Endothelial cell of umbilical vein (primary cell): ENCODE measurements at regions not wholly inside any gene's neighbourhood (a gene's known extent, or its start where the extent isn't known, plus 50 kb on each side); places are given as distances from the start of the nearest gene placed in this dataset.

ENCODE experiments used
- BruUV-seq: library from RNA; stranded (reverse); fragments of 400-500 nt; replicated peaks from 2 replicates; lab custom pipeline; 2021; lab: Mats Ljungman, UMichigan
- CTCF ChIA-PET: fragments of 300-600, 350-600 bp; sonication (Branson Sonifier 250); formaldehyde crosslinking; loops from one replicate; lab custom pipeline; 2021; ENCODE audit warnings: antibody characterized with exemption, inconsistent platforms; lab: Charles Lee
- POLR2A ChIA-PET: fragments of 300-600, 350-600 bp; sonication (Branson Sonifier 250); formaldehyde crosslinking; loops from one replicate; lab custom pipeline; 2021; ENCODE audit warnings: antibody characterized with exemption, inconsistent platforms; lab: Charles Lee
- DNase-seq: peaks from one replicate; pipeline ENCODE4 v3.0.0-alpha.2; 2011; ENCODE audit warnings: low read depth, low spot score
- FAIRE-seq: peaks from 2 replicates; lab custom pipeline; 2011; peaks lifted over from hg19 to GRCh38; lab: Jason Lieb, UNC
- H2AFZ ChIP-seq: 2 replicates; pipeline ENCODE4 v1.6.0; 2012; ENCODE audit warnings: low read depth, low read length, control low read depth, inconsistent platforms
- H3K27ac ChIP-seq: 2 replicates; pipeline ENCODE4 v1.5.1; 2011; ENCODE audit warnings: low read depth, mild to moderate bottlenecking, control low read depth, low read length, moderate library complexity; ENCODE audit not compliant: insufficient read depth
- H3K27me3 ChIP-seq, 2 experiments: 2 replicates each; pipeline versions ENCODE4 v1.6.0 to v1.6.1; 2011; ENCODE audit warnings: low read length in 2 of 2, mixed read lengths in 1 of 2; ENCODE audit not compliant: control insufficient read depth in 2 of 2, insufficient read depth in 2 of 2
- H3K36me3 ChIP-seq, 2 experiments: 2 replicates in 1 of 2; 3 replicates in 1 of 2; pipeline ENCODE4 v1.5.1; 2011; ENCODE audit warnings: low read length in 2 of 2, mild to moderate bottlenecking in 1 of 2, moderate library complexity in 1 of 2; ENCODE audit not compliant: control insufficient read depth in 2 of 2, insufficient read depth in 2 of 2; ENCODE audit errors: extremely low read depth in 1 of 2
- H3K4me1 ChIP-seq: 3 replicates; pipeline ENCODE4 v1.5.1; 2011; ENCODE audit warnings: mild to moderate bottlenecking, low read length; ENCODE audit not compliant: control insufficient read depth, insufficient read depth; ENCODE audit errors: extremely low read depth
- H3K4me2 ChIP-seq: 2 replicates; pipeline ENCODE4 v1.6.1; 2011; ENCODE audit warnings: low read length, control low read depth, mixed read lengths; ENCODE audit not compliant: insufficient read depth
- H3K4me3 ChIP-seq, 3 experiments: fragments of 200-600 bp in 1 of 3; sonication (generic), shearing (Covaris generic) in 1 of 3; replicated peaks in 1 of 3; 2 replicates each; pipeline ENCODE4 v1.5.1; 2011 to 2016; ENCODE audit warnings: control low read depth in 3 of 3, low read length in 3 of 3, mild to moderate bottlenecking in 2 of 3, inconsistent platforms in 1 of 3, low read depth in 1 of 3, moderate library complexity in 1 of 3; ENCODE audit not compliant: insufficient read depth in 1 of 3
- H3K79me2 ChIP-seq: 2 replicates; pipeline ENCODE4 v1.6.0; 2012; ENCODE audit warnings: low read length, inconsistent platforms; ENCODE audit not compliant: control insufficient read depth, insufficient read depth
- H3K9ac ChIP-seq: replicated peaks from 2 replicates; pipeline ENCODE3; 2011; ENCODE audit warnings: low read length, control low read depth; ENCODE audit not compliant: insufficient read depth; ENCODE audit errors: extremely low read depth
- H3K9me1 ChIP-seq: replicated peaks from 3 replicates; pipeline ENCODE4 v1.6.0; 2011; ENCODE audit warnings: mild to moderate bottlenecking, low read length; ENCODE audit not compliant: control insufficient read depth, insufficient read depth; ENCODE audit errors: extremely low read depth
- H3K9me3 ChIP-seq: replicated peaks from 2 replicates; pipeline ENCODE4 v1.5.1; 2012; ENCODE audit warnings: low read length, inconsistent platforms; ENCODE audit not compliant: control insufficient read depth, insufficient read depth
- H4K20me1 ChIP-seq: replicated peaks from 2 replicates; pipeline ENCODE3; 2011; ENCODE audit warnings: mild to moderate bottlenecking, low read length; ENCODE audit not compliant: control insufficient read depth, insufficient read depth; ENCODE audit errors: extremely low read depth
- CTCF ChIP-seq, 2 donors: IDR thresholded peaks; 1 replicate in 1 of 2; 2 replicates in 1 of 2; pipeline ENCODE4 v1.5.1; 2011; ENCODE audit warnings: low read length in 2 of 2, mild to moderate bottlenecking in 2 of 2, moderate library complexity in 2 of 2, control low read depth in 1 of 2, inconsistent platforms in 1 of 2, low read depth in 1 of 2; ENCODE audit not compliant: insufficient read depth in 1 of 2; ENCODE audit errors: extremely low read depth in 1 of 2
- EZH2 ChIP-seq: IDR thresholded peaks from 2 replicates; pipeline ENCODE4 v1.6.1; 2012; ENCODE audit warnings: borderline replicate concordance, low read depth, mild to moderate bottlenecking, moderate library complexity, low read length, inconsistent platforms; ENCODE audit not compliant: severe bottlenecking
- FOS ChIP-seq: IDR thresholded peaks from 2 replicates; pipeline ENCODE4 v1.6.1; 2011; ENCODE audit warnings: mild to moderate bottlenecking, low read length, moderate library complexity, borderline replicate concordance; ENCODE audit not compliant: insufficient read depth
- GATA2 ChIP-seq: IDR thresholded peaks from 2 replicates; pipeline ENCODE4 v1.7.0; 2011; ENCODE audit warnings: low read depth, mild to moderate bottlenecking, moderate library complexity, mixed read lengths, low read length; ENCODE audit not compliant: insufficient read length, insufficient read depth
- JUN ChIP-seq: IDR thresholded peaks from 2 replicates; pipeline ENCODE4 v1.6.1; 2011; ENCODE audit warnings: borderline replicate concordance, low read depth; ENCODE audit not compliant: insufficient read length, insufficient read depth
- MAX ChIP-seq: IDR thresholded peaks from 2 replicates; pipeline ENCODE4 v1.6.1; 2011; ENCODE audit not compliant: insufficient read depth, insufficient read length
- MYC ChIP-seq: IDR thresholded peaks from one replicate; pipeline ENCODE4 v1.6.1; 2011; ENCODE audit warnings: mild to moderate bottlenecking, low read depth, low read length
- POLR2A ChIP-seq: IDR thresholded peaks from 2 replicates; pipeline ENCODE4 v1.6.1; 2012; ENCODE audit warnings: low read depth, mild to moderate bottlenecking, control low read depth, low read length
- POLR2AphosphoS5 ChIP-seq: IDR thresholded peaks from 2 replicates; pipeline ENCODE4 v1.6.1; 2012; ENCODE audit warnings: low read depth, mild to moderate bottlenecking, control low read depth, low read length, moderate library complexity; ENCODE audit not compliant: insufficient read depth
- dilution Hi-C: fragments of 300-500 bp; cut with MboI; formaldehyde crosslinking; loops from one replicate; pipeline ENCODE4 v1.15.0; 2019; ENCODE audit warnings: low sequenced_read_pairs; ENCODE audit not compliant: extremely low pct_ligation_motif_present
- intact Hi-C: fragments of 100-400 bp; cut with micrococcal nuclease; formaldehyde crosslinking; loops from one replicate; pipeline ENCODE4 v1.10.0; 2022

GRCh38 chr6:15950962-15951569 lies 177.8 kb upstream of the MYLIP start:
- dilution Hi-C loops, result no loop called here

GRCh38 chr6:15949982-15950381 lies 178.9 kb upstream of the MYLIP start:
- Histone ChIP-seq H3K4me2 (no peak overlapping the region), H3K4me3 (no peak overlapping the region), H3K36me3 (no peaks in the 10 kb centered on the region), H3K9me1 (no peaks in the 10 kb centered on the region), H3K27ac (no peak overlapping the region), H3K9ac (no peak overlapping the region), H3K79me2 (no peaks in the 10 kb centered on the region), H3K4me1 (peaks cover 38% of the 10 kb centered on the region), H4K20me1 (no peaks in the 10 kb centered on the region), H2AFZ (no peak overlapping the region), H3K27me3 (no peaks in the 10 kb centered on the region), H3K9me3 (no peaks in the 10 kb centered on the region)
- CTCF ChIA-PET, result interaction anchor here (0.8 to 1.5 kb wide), 3 partner anchors 56 to 181 kb away, joined by 3 to 4 read pairs (median 3); partner anchors contain the start of gene MYLIP
- no peak for FAIRE-seq
- BruUV-seq, result no TSS peak
- dilution Hi-C loops, result no loop called here
- POLR2A ChIA-PET, result no interaction called here
- TF ChIP-seq JUN (no peak), FOS (no peak), EZH2 (no peak), CTCF (IDR thresholded peaks at IDR 0.05; ENCODE audit: extremely low read depth in 1 of 2, insufficient read depth in 1 of 2, low read depth in 1 of 2, low read length in 2 of 2) (no peak), GATA2 (no peak), MYC (no peak), POLR2AphosphoS5 (no peak), MAX (no peak), POLR2A (no peak)
- DNase-seq, result no peak
- intact Hi-C loops, result no loop called here

More at GRCh38 chr6:15950962-15951569, 177.8 kb upstream of the MYLIP start:
- Histone ChIP-seq H3K9me3 (no peaks in the 10 kb centered on the region), H3K4me2 (no peak overlapping the region), H3K9me1 (no peaks in the 10 kb centered on the region), H2AFZ (no peak overlapping the region), H3K9ac (no peak overlapping the region), H3K27ac (no peak overlapping the region), H3K27me3 (no peaks in the 10 kb centered on the region), H3K4me3 (no peak overlapping the region), H3K36me3 (no peaks in the 10 kb centered on the region), H4K20me1 (no peaks in the 10 kb centered on the region), H3K4me1 (peaks cover 28% of the 10 kb centered on the region), H3K79me2 (no peaks in the 10 kb centered on the region)
- BruUV-seq, result no TSS peak
- ChIA-PET POLR2A (no interaction called here), CTCF (no interaction called here)
- intact Hi-C loops, result no loop called here
- DNase-seq (no peak), FAIRE-seq (peak; percentile 49)
- TF ChIP-seq MYC (no peak), FOS (no peak), GATA2 (no peak)
